NCI-H460 (cell line): ENCODE measurements at regions not wholly inside any gene's neighbourhood (a gene's known extent, or its start where the extent isn't known, plus 50 kb on each side); places are given as distances from the start of the nearest gene placed in this dataset.
"Not testable (repeated sequence)": the region's sequence is repeated elsewhere in the genome, so short reads cannot be mapped to it uniquely, and the experiment has no call there.

Experiments used
- DNase-seq: peaks from one replicate; pipeline ENCODE4 v3.0.0-alpha.2; 2016; ENCODE audit warnings: low read depth; ENCODE audit errors: extremely low read depth

DNA sequence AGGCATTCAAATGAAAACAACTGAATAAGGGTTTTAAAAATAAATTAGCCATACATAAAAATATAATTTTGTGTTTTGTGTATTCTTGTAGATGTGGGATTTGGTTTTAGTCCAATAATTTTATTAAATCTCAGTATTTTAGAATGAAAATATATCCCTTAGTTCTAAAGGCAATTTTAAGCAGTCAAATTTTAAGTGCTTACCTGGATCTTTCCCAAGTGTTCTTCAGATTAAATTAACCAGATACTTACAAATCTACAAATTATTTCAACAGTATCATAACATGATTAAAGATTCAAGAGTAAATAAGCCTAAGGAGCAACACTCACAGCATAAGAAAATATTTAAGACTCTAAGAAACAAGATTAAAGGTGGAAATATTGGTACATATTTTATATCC lies 275.0 kb upstream of the RBMS3 start:
- no peak for DNase-seq

DNA sequence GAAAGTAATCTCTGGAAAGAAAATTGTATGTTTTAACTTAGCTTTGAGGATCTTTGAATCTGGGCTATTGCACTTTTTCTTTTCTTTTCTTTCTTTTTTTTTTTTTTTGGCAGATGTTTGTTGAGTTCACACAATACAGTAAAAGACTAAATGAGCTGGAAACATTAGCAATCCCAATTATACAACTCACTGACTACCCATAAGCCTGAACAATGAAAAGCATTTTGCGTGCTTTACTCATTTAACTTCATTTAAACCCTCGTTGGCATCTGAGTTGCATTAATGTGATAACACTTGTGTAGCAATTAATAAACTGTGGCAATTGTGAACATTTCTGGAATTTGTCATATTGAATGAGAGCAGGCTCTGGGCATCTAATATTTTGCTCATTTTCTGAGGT lies 269.4 kb upstream of the RBMS3 start:
- no peak for DNase-seq

DNA sequence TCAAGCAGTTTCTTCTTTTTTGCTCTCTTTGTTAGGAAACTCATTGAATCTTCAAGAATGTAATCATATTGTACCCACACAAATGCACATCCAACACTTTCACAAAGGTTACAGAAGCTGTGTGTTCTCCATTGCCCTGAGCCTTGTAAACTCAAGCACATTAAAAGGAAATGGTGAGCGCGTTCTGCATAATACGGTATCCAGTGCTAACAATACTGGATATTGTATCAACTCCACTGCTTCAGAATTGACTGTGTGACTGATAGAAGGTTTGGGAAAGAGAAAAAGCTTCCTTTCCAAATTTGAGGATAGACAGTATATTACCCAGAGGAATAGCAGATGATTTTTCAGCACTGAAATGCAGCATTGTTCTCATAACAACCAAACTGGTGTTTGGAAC lies 268.9 kb upstream of the RBMS3 start:
- DNase-seq: no peak

DNA sequence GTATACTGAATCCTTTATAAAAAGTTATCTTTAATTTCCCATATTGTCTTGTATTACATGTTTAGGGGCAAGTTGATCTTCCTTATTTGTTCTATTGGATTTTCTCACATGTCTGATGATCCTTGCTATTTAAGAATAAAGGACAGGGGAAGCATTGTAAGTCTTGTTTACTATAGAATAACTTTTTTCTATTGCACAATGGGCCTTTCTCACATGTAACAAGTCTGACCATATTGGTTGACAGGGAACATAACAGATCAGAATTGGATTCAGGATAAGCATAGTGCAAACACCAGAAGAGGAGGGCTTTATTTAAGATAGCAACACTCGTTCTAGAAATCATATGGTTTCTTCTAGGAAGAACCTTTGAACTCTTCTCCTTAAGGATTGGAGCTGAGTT lies 257.9 kb upstream of the RBMS3 start:
- no peak for DNase-seq

DNA sequence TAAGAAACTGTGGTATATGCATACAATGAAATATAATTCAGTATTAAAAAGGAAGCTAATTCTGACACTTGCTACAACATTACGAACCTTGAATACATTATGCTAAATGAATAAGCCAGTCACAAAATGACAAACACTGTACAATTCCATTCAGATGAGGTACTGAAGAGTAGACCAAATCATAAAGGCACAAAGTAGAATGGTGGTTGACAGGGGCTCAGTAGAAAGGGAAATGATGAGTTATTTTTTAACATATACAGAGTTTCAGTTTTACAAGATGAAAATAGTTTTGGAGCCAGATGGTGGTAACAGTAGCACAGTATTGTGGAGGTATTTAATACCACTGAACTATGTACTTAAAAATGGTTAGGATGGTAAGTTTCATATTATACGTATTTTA lies 254.6 kb upstream of the RBMS3 start:
- no peak for DNase-seq

DNA sequence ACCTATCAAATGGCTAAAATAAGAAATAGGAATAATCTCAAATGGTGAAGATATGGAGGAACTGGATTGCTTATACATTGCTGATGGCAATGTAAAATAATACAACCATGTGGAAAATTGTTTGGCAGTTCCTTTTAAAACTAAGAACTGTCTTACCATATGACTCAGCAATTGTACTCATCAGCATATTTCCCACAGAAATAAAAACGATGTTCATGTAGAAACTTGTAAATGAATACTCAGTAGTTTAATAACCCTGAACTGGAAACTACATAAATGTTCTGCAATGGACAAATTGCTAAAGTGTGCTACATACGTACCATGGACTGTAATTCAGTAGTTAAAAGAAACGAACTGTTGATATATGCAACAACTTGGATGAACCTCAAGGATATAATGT lies 253.9 kb upstream of the RBMS3 start:
- DNase-seq: no peak

DNA sequence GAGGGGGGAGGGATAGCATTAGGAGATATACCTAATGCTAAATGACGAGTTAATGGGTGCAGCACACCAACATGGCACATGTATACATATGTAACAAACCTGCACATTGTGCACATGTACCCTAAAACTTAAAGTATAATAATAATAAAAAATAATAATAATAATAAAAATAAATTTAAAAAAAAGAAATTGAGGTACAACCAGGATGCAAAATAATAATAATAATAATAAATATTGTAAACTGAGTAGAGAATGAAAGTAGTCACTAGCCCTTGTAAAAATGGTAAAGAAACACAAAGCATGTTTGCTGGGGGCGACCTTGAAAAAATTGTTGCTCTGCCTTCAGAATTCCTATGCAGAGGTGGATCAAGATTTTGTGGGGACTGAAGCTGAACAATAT lies 249.7 kb upstream of the RBMS3 start:
- not testable (repeated sequence) for DNase-seq

DNA sequence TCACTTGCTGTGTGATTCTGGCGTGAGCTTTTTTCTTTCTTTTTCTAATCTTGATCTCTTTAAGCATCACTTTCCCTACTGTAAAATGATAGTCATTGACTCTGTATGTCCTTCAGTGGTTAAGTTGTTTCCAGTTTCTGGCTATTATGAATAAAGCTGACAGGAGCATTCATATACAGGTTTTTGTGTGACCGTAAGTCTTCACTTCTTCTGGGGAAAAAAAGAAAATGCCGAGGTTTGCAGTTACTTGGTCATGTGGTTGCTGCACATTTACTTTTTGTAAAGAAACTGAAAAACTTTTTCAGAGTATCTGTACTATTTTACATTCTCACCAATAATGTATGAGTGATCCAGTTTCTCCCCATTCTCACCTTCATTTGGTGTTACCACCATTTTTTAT lies 247.4 kb upstream of the RBMS3 start:
- DNase-seq: no peak

DNA sequence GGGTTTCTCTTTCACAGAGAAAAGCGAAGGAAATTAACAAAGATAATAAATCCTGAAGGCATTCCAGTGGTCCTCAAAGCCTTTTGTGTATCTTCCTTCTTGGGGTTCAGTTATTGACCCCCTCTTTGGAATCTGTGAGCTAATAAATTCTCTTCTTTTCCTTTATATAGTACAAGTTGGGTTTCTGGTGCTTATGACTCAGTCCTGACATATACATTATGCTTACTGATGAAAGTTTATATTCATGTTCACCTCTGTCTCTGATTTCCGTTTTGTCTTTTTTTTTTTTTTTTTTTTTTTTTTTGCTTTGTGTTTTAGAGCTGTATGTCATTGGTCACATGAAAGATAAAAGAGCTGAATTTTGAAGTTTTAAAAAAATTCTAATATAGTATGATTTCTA lies 230.7 kb upstream of the RBMS3 start:
- DNase-seq: no peak

DNA sequence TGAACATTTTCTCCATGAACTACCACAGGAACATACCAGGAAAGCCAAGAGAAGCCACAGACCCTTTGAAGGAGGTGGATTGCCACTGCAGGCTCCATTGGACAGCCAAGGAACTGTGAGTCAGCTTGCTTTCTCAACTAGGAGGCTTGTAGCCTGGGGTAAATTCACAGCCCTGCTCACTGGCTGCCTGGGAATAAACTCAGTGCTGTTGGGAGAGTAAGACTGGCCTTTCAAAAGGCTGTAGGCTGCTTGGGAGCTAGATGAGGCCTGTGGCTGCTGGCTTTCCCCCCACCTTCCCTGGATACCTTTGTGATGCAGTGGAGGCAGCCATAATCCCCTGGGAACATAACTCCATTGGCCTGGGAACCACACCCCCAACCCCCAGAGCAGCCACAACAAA lies 223.5 kb upstream of the RBMS3 start:
- no peak for DNase-seq

DNA sequence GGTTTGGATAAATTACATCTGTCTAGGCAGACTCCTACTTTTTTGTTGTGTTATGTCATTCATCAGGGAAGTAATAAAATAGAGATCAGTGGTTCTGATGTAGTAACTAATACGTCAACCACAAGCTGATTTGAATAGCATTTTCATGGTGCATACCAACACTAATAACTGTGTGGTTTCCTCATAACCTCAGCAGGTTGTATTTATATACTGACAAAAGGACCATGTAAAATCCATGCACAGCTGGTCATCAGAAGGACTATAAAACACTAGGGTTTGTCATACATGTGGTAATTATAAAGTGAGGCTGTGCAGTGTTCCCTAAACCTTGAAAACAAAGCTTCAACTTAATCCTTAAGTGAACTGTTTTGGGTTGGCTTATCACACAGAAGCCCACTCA lies 216.8 kb upstream of the RBMS3 start:
- DNase-seq: no peak

DNA sequence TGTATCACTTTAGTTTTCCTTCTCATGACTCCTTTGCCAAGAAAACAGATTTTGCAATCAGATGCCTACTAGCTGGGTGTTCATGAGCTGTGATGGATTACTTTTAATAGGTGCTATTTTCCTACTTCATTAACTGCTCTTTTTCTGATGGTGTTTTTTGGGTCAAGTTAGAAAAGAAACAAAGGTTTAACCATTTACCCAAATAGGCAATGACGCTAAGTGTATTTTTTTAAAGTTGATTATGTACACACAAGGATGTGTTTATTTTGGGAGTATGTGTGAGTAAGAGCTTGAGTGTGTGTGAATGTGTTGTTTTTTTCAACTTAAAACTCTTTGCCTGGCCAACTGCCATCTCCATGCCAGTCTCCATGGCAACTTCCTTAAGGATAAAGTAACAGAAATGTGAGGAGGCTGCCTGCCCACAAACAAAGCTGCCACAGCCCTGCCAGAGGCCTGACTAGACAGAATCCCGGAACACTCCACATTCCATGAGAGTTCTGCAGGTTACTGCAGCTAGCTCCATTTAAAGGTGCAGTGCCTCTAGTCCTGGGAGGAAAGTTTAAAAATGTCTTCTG lies 215.6 kb upstream of the RBMS3 start:
- DNase-seq: peak; percentile 83

DNA sequence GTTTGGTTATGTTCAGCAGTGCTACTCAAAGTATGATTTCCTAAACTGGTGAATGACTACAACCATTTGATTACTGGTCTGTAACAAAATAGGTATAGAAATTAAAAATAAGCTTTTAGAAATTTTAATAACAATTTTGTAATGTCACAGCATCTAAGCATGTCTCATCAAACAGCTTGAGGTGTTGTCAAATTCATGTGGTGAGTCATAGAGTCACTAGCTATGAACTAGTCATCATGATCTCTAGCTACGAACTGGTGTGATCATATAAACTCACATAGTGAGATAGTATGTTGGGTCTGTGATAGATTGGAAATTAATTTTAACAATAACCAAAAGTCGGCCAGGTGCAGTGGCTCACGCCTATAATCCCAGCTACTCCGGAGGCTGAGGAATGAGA lies 213.9 kb upstream of the RBMS3 start:
- no peak for DNase-seq

DNA sequence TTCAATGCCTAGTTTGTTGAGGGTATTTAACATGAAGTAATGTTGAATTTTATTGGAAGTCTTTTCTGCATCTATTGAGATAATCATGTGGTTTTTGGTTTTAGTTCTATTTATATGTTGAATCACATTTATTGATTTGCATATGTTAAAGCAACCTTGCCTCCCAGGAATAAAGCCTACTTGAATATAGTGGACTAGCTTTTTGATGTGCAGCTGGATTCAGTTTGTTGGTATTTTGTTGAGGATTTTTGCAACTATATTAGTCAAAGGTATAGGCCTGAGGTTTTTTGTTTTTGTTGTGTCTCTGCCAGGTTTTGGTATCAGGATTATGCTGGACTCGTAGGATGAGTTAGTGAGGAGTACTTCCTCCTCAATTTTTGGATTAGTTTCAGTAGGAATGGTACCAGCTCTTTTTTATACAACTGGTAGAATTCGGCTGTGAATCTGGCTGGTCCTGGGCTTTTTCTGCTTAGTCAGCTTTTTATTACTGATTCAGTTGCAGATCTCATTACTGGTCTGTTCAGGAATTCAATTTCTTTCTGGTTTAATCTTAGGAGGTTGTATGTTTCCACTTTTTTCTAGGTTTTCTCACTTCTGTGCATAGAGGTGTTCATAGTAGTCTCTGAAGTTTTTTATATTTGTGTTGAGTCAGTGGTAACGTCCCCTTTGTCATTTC lies 209.8 kb upstream of the RBMS3 start:
- no peak for DNase-seq

DNA sequence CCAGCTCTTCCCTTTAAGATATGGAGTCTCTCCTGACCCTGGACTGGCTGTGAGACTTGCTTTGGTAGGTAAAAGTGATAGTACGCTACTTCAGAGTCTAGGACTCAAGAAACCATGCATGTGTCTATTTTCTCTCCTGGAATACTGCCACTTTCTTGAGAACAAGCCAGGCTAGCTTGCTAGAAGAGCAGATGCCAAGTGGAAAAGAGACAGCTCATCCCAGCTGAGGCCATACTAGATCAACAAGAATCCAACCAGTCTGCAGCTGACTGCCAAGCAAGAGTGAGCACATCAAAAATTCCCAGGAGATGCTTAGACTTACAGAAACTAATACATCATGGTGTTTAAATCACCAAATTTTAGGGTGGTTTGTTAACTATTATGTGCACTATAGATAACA lies 208.3 kb upstream of the RBMS3 start:
- no peak for DNase-seq

DNA sequence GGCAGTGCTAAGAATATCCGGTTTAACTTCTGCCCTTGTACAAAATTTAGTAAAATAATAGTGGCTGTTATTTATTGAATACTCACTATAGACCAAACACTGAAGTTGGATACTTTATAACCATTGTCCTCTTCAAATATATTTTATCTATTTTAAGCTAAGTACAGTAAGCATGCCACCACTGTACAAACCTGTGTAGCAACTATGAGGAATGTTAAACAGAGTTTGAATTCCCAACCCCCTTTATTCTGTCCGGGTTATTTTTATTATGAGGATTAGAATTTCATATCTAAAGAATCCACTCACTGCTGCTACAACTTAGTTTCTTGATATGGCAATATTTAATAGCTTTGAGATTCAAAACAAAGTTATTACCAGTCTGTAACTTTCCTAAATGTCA lies 203.5 kb upstream of the RBMS3 start:
- no peak for DNase-seq

DNA sequence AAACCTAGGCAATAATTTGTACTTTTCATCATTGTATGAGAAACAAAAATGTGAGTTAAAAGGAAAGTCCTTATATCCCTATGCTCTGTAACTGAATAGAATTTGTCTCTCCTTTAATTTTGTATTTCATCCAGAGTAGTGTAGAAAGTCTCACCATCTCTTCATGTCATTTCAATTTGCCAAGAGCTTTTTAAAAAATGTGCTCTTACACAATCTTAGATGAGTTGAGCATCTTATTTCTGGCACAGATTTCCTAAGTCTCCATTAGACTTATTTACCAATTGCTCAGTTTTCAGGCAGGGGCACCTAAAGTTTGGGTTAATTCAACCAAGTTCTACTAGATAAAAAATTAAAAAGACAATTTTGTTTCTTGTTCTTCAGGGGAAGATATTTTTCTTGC lies 201.5 kb upstream of the RBMS3 start:
- DNase-seq: no peak

DNA sequence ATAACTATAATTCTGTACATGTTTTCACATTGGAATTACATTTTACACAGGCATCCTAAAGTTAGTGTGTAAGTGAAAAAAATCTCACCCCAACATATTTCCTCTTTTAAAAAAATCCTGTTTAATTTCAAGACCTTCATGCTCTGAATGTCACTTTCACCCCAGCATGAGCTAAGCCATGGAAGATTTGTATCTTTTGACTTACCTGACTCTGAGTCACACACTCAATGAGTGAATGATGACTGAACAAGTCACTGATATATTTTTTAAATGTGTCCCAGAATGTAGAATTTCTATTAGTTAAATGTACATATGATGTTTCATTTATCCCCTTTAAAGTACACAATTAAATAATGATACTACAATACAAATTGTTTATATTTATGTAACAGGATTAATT lies 199.9 kb upstream of the RBMS3 start:
- no peak for DNase-seq

DNA sequence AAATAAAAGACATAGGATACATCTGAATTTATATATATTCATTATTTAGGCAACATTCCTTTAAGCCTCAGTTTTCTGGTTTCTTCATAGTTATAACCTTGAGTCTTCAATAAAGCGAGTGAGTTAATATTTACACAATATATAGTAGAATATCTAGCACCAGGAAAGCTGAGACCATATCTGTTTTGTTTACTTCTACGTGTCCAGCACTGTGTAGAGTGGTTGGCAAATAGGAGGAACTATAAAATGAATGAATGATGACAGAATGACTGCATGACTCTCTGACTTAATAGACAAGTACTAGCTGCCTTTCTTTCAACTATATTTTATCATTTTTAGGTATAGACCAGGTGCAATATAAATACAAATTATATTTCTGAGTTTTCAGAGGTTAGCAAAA lies 197.8 kb upstream of the RBMS3 start:
- no peak for DNase-seq

DNA sequence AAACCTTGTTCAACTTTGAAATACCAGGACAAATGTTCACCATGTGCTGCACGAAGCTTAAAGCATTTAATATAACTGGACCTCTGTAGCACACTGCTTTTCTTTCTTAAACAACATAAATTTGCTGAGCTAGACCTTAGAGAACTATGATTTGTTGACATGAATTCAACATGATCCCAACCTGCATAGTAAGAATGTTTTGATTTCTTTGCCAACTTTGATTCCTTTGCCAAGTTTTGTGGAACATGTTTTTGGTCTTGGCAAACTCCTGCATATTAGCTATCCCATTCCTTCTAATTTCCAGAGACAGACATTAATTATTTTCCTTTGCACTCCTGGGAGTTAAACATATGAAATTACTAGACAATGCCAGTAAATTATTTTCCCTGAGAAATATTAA lies 197.2 kb upstream of the RBMS3 start:
- no peak for DNase-seq

DNA sequence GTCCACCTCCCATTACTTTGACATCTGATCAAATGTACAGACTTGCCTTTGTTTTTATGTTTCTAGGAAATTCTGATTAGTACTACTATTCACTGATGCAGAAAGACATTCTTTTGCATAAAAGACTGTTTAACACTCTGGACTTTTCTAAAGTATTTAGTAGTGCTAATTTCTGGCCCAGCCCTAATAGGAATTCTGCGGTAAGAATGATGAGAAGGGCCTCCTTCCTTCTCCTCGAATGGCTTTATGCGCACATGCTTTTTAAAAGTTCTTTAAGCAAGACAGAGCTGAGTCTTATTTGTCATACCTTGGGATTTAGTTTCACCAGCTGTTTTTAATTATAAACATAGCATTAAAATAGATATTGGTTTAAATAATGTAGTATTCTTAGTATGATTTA lies 192.3 kb upstream of the RBMS3 start:
- no peak for DNase-seq

DNA sequence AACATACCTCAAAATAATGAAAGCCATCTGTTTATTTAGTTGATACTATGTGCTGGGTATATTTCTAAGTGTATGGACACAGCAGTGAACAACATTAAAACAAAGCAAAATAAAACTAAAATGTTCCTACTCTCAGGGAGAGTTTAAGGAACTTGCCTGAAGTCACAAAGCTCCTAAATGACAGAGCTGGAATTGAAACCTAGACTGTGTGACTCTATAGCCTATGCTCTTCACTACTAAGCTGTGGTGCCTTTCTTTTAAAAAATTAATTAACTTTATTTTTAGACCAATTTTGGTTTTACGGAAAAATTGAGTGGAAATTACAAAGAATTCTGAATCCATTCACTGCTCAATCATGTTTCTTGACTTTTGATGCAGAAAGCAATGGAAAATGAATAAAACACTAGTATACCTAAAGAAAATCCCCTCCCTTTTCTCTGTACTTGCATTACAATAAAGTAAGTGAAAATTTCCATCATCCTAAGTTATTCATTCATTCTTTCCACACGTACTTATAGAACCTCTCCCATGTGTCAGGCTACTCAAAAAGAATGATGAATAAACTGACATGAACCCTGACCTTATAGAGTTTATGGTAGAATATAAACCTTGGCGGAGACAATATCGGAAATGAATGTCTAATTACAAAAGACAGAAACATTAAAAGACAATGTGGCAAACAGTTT lies 189.8 kb upstream of the RBMS3 start:
- no peak for DNase-seq
